Urothelium cell line (cell line): ENCODE measurements at regions not wholly inside any gene's neighbourhood (a gene's known extent, or its start where the extent isn't known, plus 50 kb on each side); places are given as distances from the start of the nearest gene placed in this dataset.

Experiments
- DNase-seq: peaks from one replicate; pipeline ENCODE4 v3.0.0; 2011; ENCODE audit warnings: low spot score, mixed read lengths
- FAIRE-seq: peaks from 2 replicates; lab custom pipeline; 2011; peaks lifted over from hg19 to GRCh38; lab: Jason Lieb, UNC

GRCh38 chr10:113285305-113285704 lies 267.5 kb upstream of the HABP2 start:
- FAIRE-seq = no peak
- DNase-seq = no peak

- DNase-seq = no peak
- FAIRE-seq = no peak
Measured at GRCh38 chr10:113287592-113287991, 265.3 kb upstream of the HABP2 start.

- DNase-seq = no peak
- no peak for FAIRE-seq
Measured at GRCh38 chr10:113290137-113290536, 262.7 kb upstream of the HABP2 start.

- DNase-seq = no peak
Measured at GRCh38 chr10:113291413-113291812, 261.4 kb upstream of the HABP2 start.

GRCh38 chr10:113292086-113292485 lies 260.8 kb upstream of the HABP2 start:
- FAIRE-seq = no peak
- DNase-seq = no peak

More at GRCh38 chr10:113291413-113291812, 261.4 kb upstream of the HABP2 start:
- no peak for FAIRE-seq

- DNase-seq (no peak), FAIRE-seq (no peak)
Measured at GRCh38 chr10:113292743-113293142, 260.1 kb upstream of the HABP2 start.

- FAIRE-seq = peak; percentile 32
- DNase-seq = no peak
Measured at GRCh38 chr10:113293167-113293566, 259.7 kb upstream of the HABP2 start.

- FAIRE-seq (no peak), DNase-seq (no peak)
Measured at GRCh38 chr10:113294868-113295267, 258.0 kb upstream of the HABP2 start.

- peak; percentile 16 for DNase-seq
- FAIRE-seq = no peak
Measured at GRCh38 chr10:113297226-113297625, 255.6 kb upstream of the HABP2 start.

- DNase-seq (no peak), FAIRE-seq (no peak)
Measured at GRCh38 chr10:113298616-113299015, 254.2 kb upstream of the HABP2 start.

- DNase-seq (no peak), FAIRE-seq (no peak)
Measured at GRCh38 chr10:113300201-113300600, 252.7 kb upstream of the HABP2 start.

GRCh38 chr10:113300617-113301016 lies 252.2 kb upstream of the HABP2 start:
- DNase-seq (no peak), FAIRE-seq (no peak)

- no peak for FAIRE-seq
- DNase-seq = no peak
Measured at GRCh38 chr10:113301342-113301984, 251.4 kb upstream of the HABP2 start.

GRCh38 chr10:113302062-113302461 lies 250.8 kb upstream of the HABP2 start:
- FAIRE-seq (no peak), DNase-seq (no peak)

- DNase-seq (no peak), FAIRE-seq (no peak)
Measured at GRCh38 chr10:113303544-113304146, 249.2 kb upstream of the HABP2 start.

- DNase-seq (no peak), FAIRE-seq (no peak)
Measured at GRCh38 chr10:113304726-113305125, 248.1 kb upstream of the HABP2 start.

- FAIRE-seq = no peak
- no peak for DNase-seq
Measured at GRCh38 chr10:113305871-113306270, 247.0 kb upstream of the HABP2 start.

GRCh38 chr10:113309791-113310190 lies 243.1 kb upstream of the HABP2 start:
- FAIRE-seq (no peak), DNase-seq (no peak)

GRCh38 chr10:113310347-113310746 lies 242.5 kb upstream of the HABP2 start:
- DNase-seq = no peak
- no peak for FAIRE-seq

GRCh38 chr10:113313048-113313602 lies 239.7 kb upstream of the HABP2 start:
- DNase-seq (no peak), FAIRE-seq (no peak)

GRCh38 chr10:113313722-113314121 lies 239.1 kb upstream of the HABP2 start:
- DNase-seq (no peak), FAIRE-seq (no peak)

GRCh38 chr10:113316506-113316905 lies 236.3 kb upstream of the HABP2 start:
- DNase-seq = no peak
- no peak for FAIRE-seq
